Thyroid gland (tissue), 4 donors: ENCODE measurements at regions not wholly inside any gene's neighbourhood (a gene's known extent, or its start where the extent isn't known, plus 50 kb on each side); places are given as distances from the start of the nearest gene placed in this dataset.
"Not testable (repeated sequence)": the region's sequence is repeated elsewhere in the genome, so short reads cannot be mapped to it uniquely, and the experiment has no call there.

ENCODE experiments used
- CTCF ChIP-seq, 6 experiments: fragments of 200-600 bp in 3 of 6; fragments of 450-650 bp in 3 of 6; sonication (generic) in 3 of 6; IDR thresholded peaks; one replicate each; pipeline ENCODE4 v1.5.1; 2016 to 2019; ENCODE audit warnings: antibody characterized with exemption in 6 of 6, mild to moderate bottlenecking in 2 of 6, inconsistent platforms in 1 of 6, moderate library complexity in 1 of 6
- POLR2A ChIP-seq, 2 donors: fragments of 450-650 bp; IDR thresholded peaks; one replicate each; pipeline ENCODE4 v1.6.1; 2017; ENCODE audit warnings: antibody characterized with exemption in 2 of 2, mild to moderate bottlenecking in 2 of 2, moderate library complexity in 1 of 2

- TF ChIP-seq CTCF, POLR2A (IDR thresholded peaks at IDR 0.05): not testable (repeated sequence)
Measured at GRCh38 chr5:21491182-21491581, 1362.0 kb downstream of the CDH12 start.
